ENCODE measurements at regions not wholly inside any gene's neighbourhood (a gene's known extent, or its start where the extent isn't known, plus 50 kb on each side); places are given as distances from the start of the nearest gene placed in this dataset.

DNA sequence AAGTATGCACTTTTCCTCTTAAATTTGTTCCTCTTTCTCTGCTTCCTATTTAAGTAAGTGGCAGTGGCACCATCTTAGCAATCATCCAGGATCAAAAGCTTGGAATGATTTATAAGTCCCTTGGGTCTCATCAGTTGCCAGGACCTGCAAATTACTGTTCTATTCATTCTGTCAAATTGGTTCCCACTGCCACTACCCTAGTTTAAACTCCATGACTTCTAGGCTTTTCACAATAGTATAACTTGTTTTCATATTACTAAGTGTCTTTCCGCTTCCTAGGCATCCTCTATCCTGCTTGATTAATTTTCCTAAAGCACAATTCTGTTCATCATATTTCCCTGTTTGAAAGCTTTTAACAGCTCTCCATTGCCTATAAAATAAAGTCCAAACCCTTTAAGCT is 363.9 kb upstream of the MEF2C start:
- H3K27ac ChIP-seq = no peak overlapping the region
- H3K36me3 ChIP-seq = no peaks in the 10 kb centered on the region
- H3K4me3 ChIP-seq = no peak overlapping the region
- DNase-seq (ENCODE audit: low spot score in 2 of 2) = no peak
- H3K4me1 ChIP-seq = no peaks in the 10 kb centered on the region
- no peaks in the 10 kb centered on the region for H3K27me3 ChIP-seq
- no peaks in the 10 kb centered on the region for H3K9me3 ChIP-seq
- WGBS = 94% methylated on average over 1 of the region's 1 CpG
- TF ChIP-seq POLR2AphosphoS5 (IDR thresholded peaks at IDR 0.05) (no peak), CTCF (IDR thresholded peaks at IDR 0.05) (no peak), EP300 (IDR thresholded peaks at IDR 0.05) (no peak), POLR2A (IDR thresholded peaks at IDR 0.05) (no peak)

- WGBS = 72% methylated on average over 3 of the region's 3 CpGs
- Histone ChIP-seq H3K4me3 (no peak overlapping the region), H3K27me3 (no peaks in the 10 kb centered on the region), H3K27ac (no peak overlapping the region), H3K36me3 (no peaks in the 10 kb centered on the region), H3K4me1 (no peaks in the 10 kb centered on the region), H3K9me3 (no peaks in the 10 kb centered on the region)
- DNase-seq (ENCODE audit: low spot score in 2 of 2) = no peak
- no peak for TF ChIP-seq EP300 (IDR thresholded peaks at IDR 0.05)
- TF ChIP-seq POLR2AphosphoS5 (IDR thresholded peaks at IDR 0.05) = no peak
- no peak for TF ChIP-seq CTCF (IDR thresholded peaks at IDR 0.05)
- TF ChIP-seq POLR2A (IDR thresholded peaks at IDR 0.05) = no peak
Observed at GRCh38 chr5:89246252-89246651, 363.3 kb upstream of the MEF2C start.

GRCh38 chr5:89243611-89244010 is 360.6 kb upstream of the MEF2C start:
- DNase-seq (ENCODE audit: low spot score in 2 of 2) = no peak
- Histone ChIP-seq H3K4me1 (no peaks in the 10 kb centered on the region), H3K27me3 (no peaks in the 10 kb centered on the region), H3K9me3 (no peaks in the 10 kb centered on the region), H3K36me3 (no peaks in the 10 kb centered on the region), H3K4me3 (no peak overlapping the region), H3K27ac (no peak overlapping the region)
- TF ChIP-seq CTCF (IDR thresholded peaks at IDR 0.05) (no peak), POLR2A (IDR thresholded peaks at IDR 0.05) (no peak), POLR2AphosphoS5 (IDR thresholded peaks at IDR 0.05) (no peak), EP300 (IDR thresholded peaks at IDR 0.05) (no peak)
- 83% methylated on average over 1 of the region's 1 CpG for WGBS

GRCh38 chr5:89241186-89241585 is 358.2 kb upstream of the MEF2C start:
- no peaks in the 10 kb centered on the region for H3K9me3 ChIP-seq
- H3K27me3 ChIP-seq = no peaks in the 10 kb centered on the region
- no peak overlapping the region for H3K27ac ChIP-seq
- TF ChIP-seq CTCF (IDR thresholded peaks at IDR 0.05) = no peak
- TF ChIP-seq POLR2AphosphoS5 (IDR thresholded peaks at IDR 0.05) = no peak
- no peak for TF ChIP-seq POLR2A (IDR thresholded peaks at IDR 0.05)
- no peak for TF ChIP-seq EP300 (IDR thresholded peaks at IDR 0.05)
- H3K36me3 ChIP-seq = no peaks in the 10 kb centered on the region
- DNase-seq (ENCODE audit: low spot score in 2 of 2) = no peak
- no peaks in the 10 kb centered on the region for H3K4me1 ChIP-seq
- no peak overlapping the region for H3K4me3 ChIP-seq

GRCh38 chr5:89236900-89237299 is 353.9 kb upstream of the MEF2C start:
- TF ChIP-seq POLR2AphosphoS5 (IDR thresholded peaks at IDR 0.05) = no peak
- TF ChIP-seq POLR2A (IDR thresholded peaks at IDR 0.05) = no peak
- no peak for TF ChIP-seq EP300 (IDR thresholded peaks at IDR 0.05)
- no peak for TF ChIP-seq CTCF (IDR thresholded peaks at IDR 0.05)
- no peaks in the 10 kb centered on the region for H3K36me3 ChIP-seq
- WGBS = 40% methylated on average over 1 of the region's 1 CpG
- DNase-seq (ENCODE audit: low spot score in 2 of 2) = no peak
- no peaks in the 10 kb centered on the region for H3K4me1 ChIP-seq
- no peaks in the 10 kb centered on the region for H3K27me3 ChIP-seq
- no peak overlapping the region for H3K27ac ChIP-seq
- H3K4me3 ChIP-seq = no peak overlapping the region
- no peaks in the 10 kb centered on the region for H3K9me3 ChIP-seq
